Mucosa of descending colon (tissue), 3 donors: ENCODE measurements at regions not wholly inside any gene's neighbourhood (a gene's known extent, or its start where the extent isn't known, plus 50 kb on each side); places are given as distances from the start of the nearest gene placed in this dataset.
A peak's percentile ranks its signal among the peaks of the same experiment; 100 is the strongest.

Source experiments
- ATAC-seq: fragments of 200-7000 bp; cut with Tn5 transposase; one replicate; pipeline ENCODE4 v1.9.1; 2020; ENCODE audit warnings: mild to moderate bottlenecking, moderate library complexity
- DNase-seq, 3 donors: peaks; one replicate each; pipeline ENCODE4 v3.0.0-alpha.2; 2020
- H3K36me3 ChIP-seq: fragments of 200-600 bp; one replicate; pipeline ENCODE4 v1.8.0; 2021; ENCODE audit warnings: low read depth, mild to moderate bottlenecking
- H3K4me1 ChIP-seq: fragments of 200-600 bp; one replicate; pipeline ENCODE4 v1.8.0; 2021; ENCODE audit warnings: low read depth, mild to moderate bottlenecking
- H3K4me3 ChIP-seq: fragments of 200-600 bp; one replicate; pipeline ENCODE4 v1.8.0; 2021; ENCODE audit warnings: mild to moderate bottlenecking
- H3K9me3 ChIP-seq: fragments of 200-600 bp; one replicate; pipeline ENCODE4 v1.8.0; 2021; ENCODE audit warnings: mild to moderate bottlenecking
- intact Hi-C, 2 donors: fragments of 100-400 bp; cut with DNase I in 1 of 2; cut with micrococcal nuclease in 1 of 2; formaldehyde crosslinking; loops; one replicate each; pipeline versions ENCODE4 v1.11.0 to v1.11.1; 2022; cut with DNase I, micrococcal nuclease
- TF ChIP-seq, protein P1 (sequence below): fragments of 200-600 bp; IDR thresholded peaks from one replicate; pipeline ENCODE4 v1.8.0; 2022; ENCODE audit warnings: antibody characterized with exemption, mild to moderate bottlenecking
- donor health status: DM: no; HTN: no; CAD: no; lungs with moderate emphysema.
- donor health status: DM: no; HTN: no; CAD: no.
- donor health status: DM: no; HTN: yes; CAD: no.

GRCh38 chr7:89998554-89998953 lies 155.7 kb upstream of the STEAP1 start:
- ATAC-seq (no peak), DNase-seq (no peak)
- Histone ChIP-seq H3K36me3 (no peaks in the 10 kb centered on the region), H3K4me1 (no peaks in the 10 kb centered on the region), H3K9me3 (no peaks in the 10 kb centered on the region), H3K4me3 (no peak overlapping the region)
- intact Hi-C loops: no loop called here
- TF ChIP-seq, protein P1, sequence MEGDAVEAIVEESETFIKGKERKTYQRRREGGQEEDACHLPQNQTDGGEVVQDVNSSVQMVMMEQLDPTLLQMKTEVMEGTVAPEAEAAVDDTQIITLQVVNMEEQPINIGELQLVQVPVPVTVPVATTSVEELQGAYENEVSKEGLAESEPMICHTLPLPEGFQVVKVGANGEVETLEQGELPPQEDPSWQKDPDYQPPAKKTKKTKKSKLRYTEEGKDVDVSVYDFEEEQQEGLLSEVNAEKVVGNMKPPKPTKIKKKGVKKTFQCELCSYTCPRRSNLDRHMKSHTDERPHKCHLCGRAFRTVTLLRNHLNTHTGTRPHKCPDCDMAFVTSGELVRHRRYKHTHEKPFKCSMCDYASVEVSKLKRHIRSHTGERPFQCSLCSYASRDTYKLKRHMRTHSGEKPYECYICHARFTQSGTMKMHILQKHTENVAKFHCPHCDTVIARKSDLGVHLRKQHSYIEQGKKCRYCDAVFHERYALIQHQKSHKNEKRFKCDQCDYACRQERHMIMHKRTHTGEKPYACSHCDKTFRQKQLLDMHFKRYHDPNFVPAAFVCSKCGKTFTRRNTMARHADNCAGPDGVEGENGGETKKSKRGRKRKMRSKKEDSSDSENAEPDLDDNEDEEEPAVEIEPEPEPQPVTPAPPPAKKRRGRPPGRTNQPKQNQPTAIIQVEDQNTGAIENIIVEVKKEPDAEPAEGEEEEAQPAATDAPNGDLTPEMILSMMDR: no peak

GRCh38 chr7:90005836-90006235 lies 148.4 kb upstream of the STEAP1 start:
- no peak for ATAC-seq
- TF ChIP-seq, protein P1: no peak
- Histone ChIP-seq H3K36me3 (no peaks in the 10 kb centered on the region), H3K9me3 (no peaks in the 10 kb centered on the region), H3K4me3 (no peak overlapping the region), H3K4me1 (no peaks in the 10 kb centered on the region)
- intact Hi-C loops: no loop called here
- no peak for DNase-seq

DNA sequence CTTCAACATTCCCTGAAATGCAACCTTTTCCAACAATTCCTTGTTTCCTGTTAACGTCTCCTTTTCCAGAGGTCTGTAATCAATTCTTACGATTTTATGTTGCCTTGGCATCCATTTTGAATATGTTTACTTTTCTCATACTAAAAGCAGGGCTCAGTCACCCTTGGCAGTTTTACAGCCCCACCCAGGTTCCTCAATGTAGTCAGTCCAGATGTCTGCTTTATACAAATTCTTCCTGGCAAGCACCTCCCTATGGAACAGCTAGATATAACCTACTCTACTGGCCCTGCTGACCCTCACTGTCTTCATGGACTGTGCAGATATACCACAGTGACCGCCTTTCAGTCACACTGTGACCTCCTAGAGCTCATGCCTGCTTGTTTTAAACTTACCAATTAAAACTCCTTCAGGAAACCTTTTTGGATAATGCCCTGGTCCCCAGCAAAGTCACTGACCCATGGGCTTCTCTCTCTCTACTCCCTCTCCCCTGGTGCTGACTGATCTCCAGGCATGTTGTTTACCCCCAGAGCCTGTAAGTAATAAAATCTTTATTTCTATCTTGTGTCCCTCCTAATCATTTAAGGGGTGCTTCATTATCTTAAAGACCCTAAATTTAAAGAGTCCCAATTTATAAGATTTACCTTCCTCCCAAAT lies 147.1 kb upstream of the STEAP1 start:
- Histone ChIP-seq H3K4me1 (no peaks in the 10 kb centered on the region), H3K9me3 (no peaks in the 10 kb centered on the region), H3K36me3 (no peaks in the 10 kb centered on the region), H3K4me3 (no peak overlapping the region)
- intact Hi-C loops: no loop called here
- ATAC-seq (peak; percentile 97), DNase-seq (peak; percentile 34 to 77 (median 43))
- TF ChIP-seq, protein P1: no peak

GRCh38 chr7:90007831-90008230 lies 146.4 kb upstream of the STEAP1 start:
- Histone ChIP-seq H3K4me1 (no peaks in the 10 kb centered on the region), H3K9me3 (no peaks in the 10 kb centered on the region), H3K36me3 (no peaks in the 10 kb centered on the region), H3K4me3 (no peak overlapping the region)
- intact Hi-C loops: no loop called here
- DNase-seq: no peak
- no peak for ATAC-seq
- TF ChIP-seq, protein P1: no peak

DNA sequence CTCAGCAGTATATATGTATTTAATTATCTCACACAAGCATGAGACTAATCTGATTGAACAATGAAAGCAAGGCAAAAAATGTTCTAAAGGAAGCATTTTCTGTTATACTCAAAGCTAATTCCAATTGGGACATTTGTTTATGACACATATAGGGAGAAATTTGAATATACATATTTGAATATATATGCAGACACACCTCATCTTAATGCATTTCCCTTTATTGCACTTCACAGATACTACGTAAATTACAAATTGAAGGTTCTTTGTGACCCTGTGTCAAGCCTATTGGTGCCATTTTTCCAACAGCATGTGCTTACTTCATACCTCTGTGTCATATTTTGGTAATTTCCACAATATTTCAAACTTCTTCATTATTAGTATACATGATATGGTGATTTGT lies 132.1 kb upstream of the STEAP1 start:
- H3K36me3 ChIP-seq: no peaks in the 10 kb centered on the region
- TF ChIP-seq, protein P1: no peak
- intact Hi-C loops: no loop called here
- H3K4me1 ChIP-seq: no peaks in the 10 kb centered on the region
- H3K4me3 ChIP-seq: no peak overlapping the region
- DNase-seq (no peak), ATAC-seq (no peak)
- H3K9me3 ChIP-seq: no peaks in the 10 kb centered on the region

- no peak for ATAC-seq
- Histone ChIP-seq H3K9me3 (no peaks in the 10 kb centered on the region), H3K4me1 (no peaks in the 10 kb centered on the region), H3K36me3 (no peaks in the 10 kb centered on the region), H3K4me3 (no peak overlapping the region)
- TF ChIP-seq, protein P1: no peak
- DNase-seq: no peak
- intact Hi-C loops: no loop called here
These were observed 128.5 kb upstream of the STEAP1 start for GRCh38 chr7:90025771-90026170.
